GM23338 (cell line): ENCODE measurements at regions not wholly inside any gene's neighbourhood (a gene's known extent, or its start where the extent isn't known, plus 50 kb on each side); places are given as distances from the start of the nearest gene placed in this dataset.

ENCODE experiments used
- ATAC-seq: fragments of 200-7000 bp; cut with Tn5 transposase; 3 replicates; pipeline ENCODE4 v1.9.1; 2020
- DNase-seq: peaks from one replicate; pipeline ENCODE4 v3.0.0-alpha.2; 2015; ENCODE audit warnings: low spot score
- H2AFZ ChIP-seq: fragments of 200-600 bp; sonication (generic); 2 replicates; pipeline ENCODE4 v1.8.0; 2016; ENCODE audit warnings: antibody characterized with exemption, mild to moderate bottlenecking, moderate library complexity
- H3F3A ChIP-seq: fragments of 200-600 bp; sonication (generic); replicated peaks from 2 replicates; pipeline ENCODE4 v1.8.0; 2017; ENCODE audit warnings: antibody characterized with exemption, mixed run types, low read depth
- H3K27ac ChIP-seq: fragments of 200-600 bp; sonication (generic); 2 replicates; pipeline ENCODE4 v1.6.1; 2016; ENCODE audit warnings: low read depth
- H3K27me3 ChIP-seq: fragments of 200-600 bp; sonication (generic); 2 replicates; pipeline ENCODE4 v1.8.0; 2016; ENCODE audit warnings: mild to moderate bottlenecking, mixed run types, moderate library complexity; ENCODE audit not compliant: insufficient read depth
- H3K36me3 ChIP-seq: fragments of 200-600 bp; sonication (generic); 2 replicates; pipeline ENCODE4 v1.8.0; 2016; ENCODE audit warnings: mild to moderate bottlenecking; ENCODE audit not compliant: insufficient read depth
- H3K4me1 ChIP-seq: fragments of 200-600 bp; sonication (generic); 2 replicates; pipeline ENCODE4 v1.8.0; 2016; ENCODE audit warnings: mild to moderate bottlenecking, moderate library complexity; ENCODE audit not compliant: insufficient read depth
- H3K4me2 ChIP-seq: fragments of 200-600 bp; sonication (generic); 2 replicates; pipeline ENCODE4 v1.7.1; 2017; ENCODE audit warnings: mixed run types
- H3K4me3 ChIP-seq: fragments of 200-600 bp; sonication (generic); 2 replicates; pipeline ENCODE4 v1.6.1; 2016; ENCODE audit warnings: mixed run types
- H3K79me2 ChIP-seq: fragments of 200-600 bp; sonication (generic); replicated peaks from 2 replicates; pipeline ENCODE4 v1.8.0; 2017; ENCODE audit warnings: mild to moderate bottlenecking; ENCODE audit not compliant: insufficient read depth
- H3K9me2 ChIP-seq: fragments of 200-600 bp; sonication (generic); 2 replicates; pipeline ENCODE4 v1.8.0; 2017; ENCODE audit not compliant: insufficient read depth
- H4K20me1 ChIP-seq: fragments of 200-600 bp; sonication (generic); replicated peaks from 2 replicates; pipeline ENCODE4 v1.8.0; 2017; ENCODE audit warnings: mild to moderate bottlenecking; ENCODE audit not compliant: insufficient read depth
- H3K27ac Mint-ChIP-seq: 2 replicates; pipeline ENCODE4 v1.8.0; 2020; ENCODE audit warnings: inconsistent platforms, mild to moderate bottlenecking, moderate library complexity, mixed read lengths
- H3K27me3 Mint-ChIP-seq: 3 replicates; pipeline ENCODE4 v1.8.0; 2022; ENCODE audit warnings: low read depth, mild to moderate bottlenecking, moderate library complexity, mixed read lengths, inconsistent platforms; ENCODE audit not compliant: insufficient read depth, poor library complexity
- H3K36me3 Mint-ChIP-seq: 3 replicates; pipeline ENCODE4 v1.8.0; 2021; ENCODE audit warnings: low read depth, mild to moderate bottlenecking, inconsistent platforms, moderate library complexity, mixed read lengths
- H3K4me1 Mint-ChIP-seq: 3 replicates; pipeline ENCODE4 v1.8.0; 2020; ENCODE audit warnings: mild to moderate bottlenecking, inconsistent platforms, mixed read lengths
- H3K4me3 Mint-ChIP-seq: 3 replicates; pipeline ENCODE4 v1.8.0; 2021; ENCODE audit warnings: moderate library complexity, mild to moderate bottlenecking, inconsistent platforms, mixed read lengths
- H3K9me3 Mint-ChIP-seq: 3 replicates; pipeline ENCODE4 v1.8.0; 2020; ENCODE audit warnings: moderate library complexity, mild to moderate bottlenecking, inconsistent platforms, mixed read lengths
- CREB1 ChIP-seq: fragments of 250-450 bp; sonication (Bioruptor Pico); IDR thresholded peaks from 2 replicates; pipeline ENCODE4 v1.5.0; 2020; ENCODE audit warnings: low read depth, mild to moderate bottlenecking, moderate library complexity
- CTCF ChIP-seq, 2 experiments: fragments of 200-600 bp in 1 of 2; sonication (generic) in 1 of 2; conservative IDR thresholded peaks; 2 replicates each; pipeline versions ENCODE4 v1.5.1 to v1.6.1; 2016 to 2017; ENCODE audit warnings: antibody characterized with exemption in 2 of 2, low read depth in 2 of 2, mild to moderate bottlenecking in 2 of 2, moderate library complexity in 1 of 2
- ETS1 ChIP-seq: IDR thresholded peaks from 2 replicates; pipeline ENCODE4 v1.6.1; 2016; ENCODE audit warnings: antibody characterized with exemption
- EZH2 ChIP-seq: fragments of 200-600 bp; sonication (generic); IDR thresholded peaks from one replicate; pipeline ENCODE4 v1.8.0; 2017; ENCODE audit warnings: antibody characterized with exemption, mild to moderate bottlenecking, low read depth; ENCODE audit not compliant: unreplicated experiment
- EZH2phosphoT487 ChIP-seq: fragments of 200-600 bp; sonication (generic); IDR thresholded peaks from one replicate; pipeline ENCODE4 v1.8.1; 2018; ENCODE audit warnings: antibody characterized with exemption; ENCODE audit not compliant: unreplicated experiment
- JUNB ChIP-seq: IDR thresholded peaks from one replicate; pipeline ENCODE4 v1.6.1; 2016; ENCODE audit warnings: antibody characterized with exemption; ENCODE audit not compliant: unreplicated experiment
- NANOG ChIP-seq: IDR thresholded peaks from 2 replicates; pipeline ENCODE4 v1.6.1; 2016; ENCODE audit warnings: antibody characterized with exemption, borderline replicate concordance
- POLR2AphosphoS5 ChIP-seq: IDR thresholded peaks from 2 replicates; pipeline ENCODE4 v1.6.1; 2016; ENCODE audit warnings: antibody characterized with exemption, low read depth
- REST ChIP-seq: IDR thresholded peaks from one replicate; pipeline ENCODE4 v1.6.1; 2018; ENCODE audit warnings: antibody characterized with exemption; ENCODE audit not compliant: unreplicated experiment
- STAT1 ChIP-seq: IDR thresholded peaks from one replicate; pipeline ENCODE4 v1.6.1; 2016; ENCODE audit warnings: antibody characterized with exemption; ENCODE audit not compliant: unreplicated experiment
- ZNF114 ChIP-seq: fragments of 250-450 bp; sonication (Bioruptor Pico); IDR thresholded peaks from 2 replicates; pipeline ENCODE4 v1.5.0; 2020; ENCODE audit warnings: mild to moderate bottlenecking, moderate library complexity
- ZNF331 ChIP-seq: fragments of 250-450 bp; sonication (Bioruptor Pico); IDR thresholded peaks from 2 replicates; pipeline ENCODE4 v1.5.0; 2020; ENCODE audit warnings: low read depth, mild to moderate bottlenecking, moderate library complexity

- peaks cover 7% of the 10 kb centered on the region; the same call in 1 of the 3 replicates for H3K4me1 Mint-ChIP-seq
- no peaks in the 10 kb centered on the region for H3F3A ChIP-seq
Measured at GRCh38 chr15:94066811-94067210, 164.6 kb upstream of the MCTP2 start.

DNA sequence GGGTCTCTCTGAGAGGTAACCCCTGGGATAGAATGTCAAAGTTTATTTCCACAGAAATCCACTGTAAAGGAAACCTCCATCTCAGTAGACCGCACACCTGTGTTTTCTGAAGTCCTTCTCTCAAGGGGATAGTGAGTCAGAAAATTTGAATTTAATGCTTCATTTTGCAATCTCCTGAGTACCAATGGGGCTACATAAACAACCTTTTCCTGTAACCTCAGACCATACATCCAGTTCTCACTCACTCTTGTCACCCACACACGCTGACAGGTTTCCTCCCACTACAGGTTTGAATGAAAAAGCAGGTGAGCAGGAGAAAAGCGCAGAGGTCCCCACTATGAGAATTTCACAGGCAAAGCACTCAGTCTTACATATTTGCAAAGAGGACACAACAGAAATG is 165.3 kb upstream of the MCTP2 start:
- Histone ChIP-seq H3K27me3 (no peaks in the 10 kb centered on the region), H2AFZ (no peak overlapping the region), H3K9me2 (peaks cover 10% of the 10 kb centered on the region), H3K4me3 (no peak overlapping the region), H3K36me3 (no peaks in the 10 kb centered on the region), H3K4me1 (no peaks in the 10 kb centered on the region), H3K4me2 (no peak overlapping the region), H3K27ac (no peak overlapping the region), H3F3A (no peaks in the 10 kb centered on the region), H3K79me2 (no peaks in the 10 kb centered on the region), H4K20me1 (no peaks in the 10 kb centered on the region)
- H3K4me1 Mint-ChIP-seq, result peaks cover 7% of the 10 kb centered on the region; the same call in 1 of the 3 replicates
- H3K9me3 Mint-ChIP-seq, result peaks cover 12% of the 10 kb centered on the region
- ATAC-seq (no peak), DNase-seq (no peak)
- no peak overlapping the region for H3K27ac Mint-ChIP-seq
- H3K27me3 Mint-ChIP-seq, result peaks cover 2% of the 10 kb centered on the region
- H3K36me3 Mint-ChIP-seq, result no peaks in the 10 kb centered on the region
- H3K4me3 Mint-ChIP-seq, result no peak overlapping the region
- TF ChIP-seq POLR2AphosphoS5 (no peak), CREB1 (no peak), ETS1 (no peak), CTCF (conservative IDR thresholded peaks at IDR 0.05; ENCODE audit: low read depth in 2 of 2) (no peak), EZH2phosphoT487 (no peak)

More at GRCh38 chr15:94066811-94067210, 164.6 kb upstream of the MCTP2 start:
- no peak overlapping the region for H3K27ac Mint-ChIP-seq
- Histone ChIP-seq H3K27me3 (no peaks in the 10 kb centered on the region), H3K9me2 (peaks cover 10% of the 10 kb centered on the region), H3K79me2 (no peaks in the 10 kb centered on the region), H3K4me1 (no peaks in the 10 kb centered on the region), H3K4me3 (no peak overlapping the region), H2AFZ (no peak overlapping the region), H3K27ac (no peak overlapping the region), H4K20me1 (no peaks in the 10 kb centered on the region), H3K4me2 (no peak overlapping the region), H3K36me3 (no peaks in the 10 kb centered on the region)
- no peak for DNase-seq
- H3K4me3 Mint-ChIP-seq, result no peak overlapping the region
- H3K9me3 Mint-ChIP-seq, result peaks cover 12% of the 10 kb centered on the region
- ATAC-seq, result no peak
- no peaks in the 10 kb centered on the region for H3K36me3 Mint-ChIP-seq
- peaks cover 2% of the 10 kb centered on the region for H3K27me3 Mint-ChIP-seq
- no peak for TF ChIP-seq ETS1
- TF ChIP-seq ZNF114, result no peak
- TF ChIP-seq POLR2AphosphoS5, result no peak
- no peak for TF ChIP-seq EZH2phosphoT487
- TF ChIP-seq EZH2, result no peak
- no peak for TF ChIP-seq STAT1
- no peak for TF ChIP-seq JUNB
- TF ChIP-seq ZNF331 (CRISPR knock-in tag), result no peak
- TF ChIP-seq REST, result no peak
- no peak for TF ChIP-seq NANOG
